Smooth muscle cell (in vitro differentiated cells): ENCODE measurements at regions not wholly inside any gene's neighbourhood (a gene's known extent, or its start where the extent isn't known, plus 50 kb on each side); places are given as distances from the start of the nearest gene placed in this dataset.

Source experiments
- DNase-seq: peaks from one replicate; lab custom pipeline; 2025; ENCODE audit not compliant: unreplicated experiment; lab: John Stamatoyannopoulos, UW
- H2AFZ ChIP-seq: fragments of 200-600 bp; sonication (generic); 2 replicates; pipeline ENCODE4 v1.6.0; 2016; ENCODE audit warnings: antibody characterized with exemption, low read depth, mild to moderate bottlenecking
- H3F3A ChIP-seq: fragments of 200-600 bp; sonication (generic); 2 replicates; pipeline ENCODE4 v1.6.0; 2017; ENCODE audit warnings: antibody characterized with exemption, low read depth
- H3K27ac ChIP-seq: fragments of 200-600 bp; sonication (generic); 2 replicates; pipeline ENCODE4 v1.5.1; 2016; ENCODE audit warnings: low read depth, mild to moderate bottlenecking
- H3K27me3 ChIP-seq: fragments of 200-600 bp; sonication (generic); 2 replicates; pipeline ENCODE4 v1.6.1; 2016; ENCODE audit warnings: low read depth, mild to moderate bottlenecking
- H3K36me3 ChIP-seq: fragments of 200-600 bp; sonication (generic); 2 replicates; pipeline ENCODE4 v1.5.1; 2016; ENCODE audit warnings: low read depth
- H3K4me1 ChIP-seq: fragments of 200-600 bp; sonication (generic); 2 replicates; pipeline ENCODE4 v1.5.1; 2016; ENCODE audit warnings: low read depth
- H3K4me2 ChIP-seq: fragments of 200-600 bp; sonication (generic); 2 replicates; pipeline ENCODE4 v1.6.0; 2016; ENCODE audit warnings: mild to moderate bottlenecking
- H3K4me3 ChIP-seq: fragments of 200-600 bp; sonication (generic); 2 replicates; pipeline ENCODE4 v1.5.1; 2016; ENCODE audit warnings: mild to moderate bottlenecking
- H3K79me2 ChIP-seq: fragments of 200-600 bp; sonication (generic); 2 replicates; pipeline ENCODE4 v1.6.0; 2016; ENCODE audit warnings: low read depth, mild to moderate bottlenecking
- H3K9ac ChIP-seq: fragments of 200-600 bp; sonication (generic); 2 replicates; pipeline ENCODE4 v1.6.0; 2016; ENCODE audit warnings: low read depth
- H3K9me3 ChIP-seq: fragments of 200-600 bp; sonication (generic); replicated peaks from 2 replicates; pipeline ENCODE4 v1.5.1; 2016; ENCODE audit warnings: low read depth
- H4K20me1 ChIP-seq: fragments of 200-600 bp; sonication (generic); 2 replicates; pipeline ENCODE4 v1.6.0; 2016; ENCODE audit warnings: low read depth
- CTCF ChIP-seq: fragments of 200-600 bp; sonication (generic); IDR thresholded peaks from 2 replicates; pipeline ENCODE4 v1.5.1; 2017; ENCODE audit warnings: borderline replicate concordance, mild to moderate bottlenecking, antibody characterized with exemption; ENCODE audit not compliant: insufficient read depth, poor library complexity, severe bottlenecking
- WGBS: methylation state at CpG from one replicate; pipeline ENCODE4 v1.1.7; 2016; ENCODE audit warnings: low lambda C conversion rate; 5-methylcytosine and 5-hydroxymethylcytosine counted together

GRCh38 chr13:102960959-102961358, 105.3 kb downstream of the SLC10A2 start:
- Histone ChIP-seq H3K4me3 (no peak overlapping the region), H3K4me2 (no peak overlapping the region), H3K27ac (no peak overlapping the region), H3K9me3 (no peaks in the 10 kb centered on the region), H3K4me1 (no peaks in the 10 kb centered on the region), H3F3A (no peaks in the 10 kb centered on the region), H3K36me3 (no peaks in the 10 kb centered on the region), H4K20me1 (no peaks in the 10 kb centered on the region), H3K9ac (no peak overlapping the region), H2AFZ (no peak overlapping the region), H3K27me3 (peaks cover 76% of the 10 kb centered on the region), H3K79me2 (no peaks in the 10 kb centered on the region)
- no peak for DNase-seq
- 79% methylated on average over 4 of the region's 4 CpGs for WGBS
- TF ChIP-seq CTCF, result no peak

GRCh38 chr13:102956449-102956848, 109.8 kb downstream of the SLC10A2 start:
- Histone ChIP-seq H3K79me2 (no peaks in the 10 kb centered on the region), H2AFZ (no peak overlapping the region), H3K36me3 (no peaks in the 10 kb centered on the region), H3K27ac (no peak overlapping the region), H3K27me3 (peaks cover 61% of the 10 kb centered on the region), H3F3A (no peaks in the 10 kb centered on the region), H3K9me3 (no peaks in the 10 kb centered on the region), H4K20me1 (no peaks in the 10 kb centered on the region), H3K9ac (no peak overlapping the region), H3K4me3 (no peak overlapping the region), H3K4me1 (no peaks in the 10 kb centered on the region), H3K4me2 (no peak overlapping the region)
- no peak for DNase-seq
- 79% methylated on average over 4 of the region's 4 CpGs for WGBS
- TF ChIP-seq CTCF, result no peak

GRCh38 chr13:102954350-102954749, 108.5 kb downstream of the ERCC5 start:
- no peak overlapping the region for H3K4me2 ChIP-seq
- H3K4me1 ChIP-seq, result no peaks in the 10 kb centered on the region
- H3K27ac ChIP-seq, result no peak overlapping the region
- DNase-seq, result no peak
- no peak overlapping the region for H3K9ac ChIP-seq
- no peaks in the 10 kb centered on the region for H3F3A ChIP-seq
- no peaks in the 10 kb centered on the region for H4K20me1 ChIP-seq
- no peaks in the 10 kb centered on the region for H3K9me3 ChIP-seq
- no peak overlapping the region for H2AFZ ChIP-seq
- no peaks in the 10 kb centered on the region for H3K36me3 ChIP-seq
- H3K27me3 ChIP-seq, result peaks cover 50% of the 10 kb centered on the region
- H3K79me2 ChIP-seq, result no peaks in the 10 kb centered on the region
- no peak overlapping the region for H3K4me3 ChIP-seq
- no peak for TF ChIP-seq CTCF
- WGBS, result 94% methylated on average over 3 of the region's 3 CpGs

GRCh38 chr13:102951808-102952207, 106.0 kb downstream of the ERCC5 start:
- TF ChIP-seq CTCF, result no peak
- no peak overlapping the region for H3K9ac ChIP-seq
- H3K4me1 ChIP-seq, result peaks cover 4% of the 10 kb centered on the region
- H3K27me3 ChIP-seq, result peaks cover 41% of the 10 kb centered on the region
- 73% methylated on average over 9 of the region's 9 CpGs for WGBS
- no peaks in the 10 kb centered on the region for H3K36me3 ChIP-seq
- no peaks in the 10 kb centered on the region for H4K20me1 ChIP-seq
- no peaks in the 10 kb centered on the region for H3K79me2 ChIP-seq
- H2AFZ ChIP-seq, result no peak overlapping the region
- no peaks in the 10 kb centered on the region for H3K9me3 ChIP-seq
- H3K4me3 ChIP-seq, result no peak overlapping the region
- no peaks in the 10 kb centered on the region for H3F3A ChIP-seq
- H3K27ac ChIP-seq, result no peak overlapping the region
- H3K4me2 ChIP-seq, result no peak overlapping the region
- DNase-seq, result no peak
